C4-2B (cell line): ENCODE measurements at regions not wholly inside any gene's neighbourhood (a gene's known extent, or its start where the extent isn't known, plus 50 kb on each side); places are given as distances from the start of the nearest gene placed in this dataset.
A peak's percentile ranks its signal among the peaks of the same experiment; 100 is the strongest.

Experiments
- H3K27ac ChIP-seq: fragments of 450-650 bp; 2 replicates; pipeline ENCODE4 v1.5.1; 2017
- CTCF ChIP-seq: fragments of 450-650 bp; conservative IDR thresholded peaks from 2 replicates; pipeline ENCODE4 v1.5.1; 2017; ENCODE audit warnings: mild to moderate bottlenecking
- ZFX ChIP-seq: fragments of 450-650 bp; IDR thresholded peaks from 2 replicates; pipeline ENCODE4 v1.6.1; 2017

DNA sequence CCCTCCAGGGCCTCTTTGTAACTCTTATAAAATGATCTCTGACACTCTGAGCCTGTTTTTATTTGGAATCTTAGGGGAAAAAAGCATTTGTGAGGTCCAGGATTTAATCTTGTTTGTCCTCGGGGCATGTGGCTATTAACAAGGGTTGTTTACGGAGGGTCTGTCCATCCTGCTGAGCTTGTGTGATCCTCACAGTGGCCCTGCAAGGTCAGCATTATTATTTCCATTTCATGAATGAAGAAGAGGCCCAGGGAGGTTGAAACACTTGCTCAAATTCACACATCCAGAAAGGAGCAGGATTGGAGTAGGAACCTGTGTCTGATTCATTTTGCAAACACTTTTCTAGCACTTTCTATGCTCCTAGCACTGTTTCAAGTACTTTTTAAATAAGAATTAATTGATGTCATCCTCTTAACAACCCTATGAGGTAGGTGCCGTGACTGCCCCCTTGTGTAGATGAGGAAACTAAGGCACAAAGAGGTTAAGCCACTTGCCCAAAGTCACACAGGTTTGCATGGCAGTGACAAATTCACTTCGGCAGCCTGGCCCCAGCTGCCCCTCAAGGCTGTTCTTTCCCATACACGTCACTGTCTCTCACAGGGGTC is 178.9 kb downstream of the MIS18A start:
- H3K27ac ChIP-seq: no peak overlapping the region
- no peak for TF ChIP-seq ZFX
- TF ChIP-seq CTCF: 0 out of 2 replicates have a peak, but pooled peaks have one; percentile 9

DNA sequence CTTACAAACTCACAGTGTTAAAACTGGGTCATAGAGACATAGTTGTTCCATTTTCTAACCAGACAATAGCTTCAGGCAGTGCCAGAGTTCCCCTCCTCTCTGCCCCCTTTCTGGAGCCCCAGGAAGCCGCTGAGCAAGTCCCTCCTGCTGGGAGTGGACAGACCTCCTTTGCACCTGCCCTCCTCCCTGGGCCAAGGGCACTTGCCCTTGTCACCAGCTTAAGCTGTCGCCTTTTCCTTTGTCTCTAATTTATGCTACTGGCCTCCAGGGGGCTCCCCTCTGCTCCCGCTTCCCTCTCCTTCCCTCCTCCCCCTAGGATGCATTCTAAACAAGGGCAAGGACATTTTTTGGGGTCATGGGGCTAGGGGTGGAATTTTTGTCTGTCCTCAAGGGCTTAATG is 182.4 kb downstream of the MIS18A start:
- H3K27ac ChIP-seq: no peak overlapping the region
- TF ChIP-seq ZFX: no peak
- TF ChIP-seq CTCF: peak; percentile 63

GRCh38 chr21:32094804-32095203 is 184.0 kb downstream of the MIS18A start:
- H3K27ac ChIP-seq: no peak overlapping the region
- TF ChIP-seq ZFX (no peak), CTCF (no peak)

DNA sequence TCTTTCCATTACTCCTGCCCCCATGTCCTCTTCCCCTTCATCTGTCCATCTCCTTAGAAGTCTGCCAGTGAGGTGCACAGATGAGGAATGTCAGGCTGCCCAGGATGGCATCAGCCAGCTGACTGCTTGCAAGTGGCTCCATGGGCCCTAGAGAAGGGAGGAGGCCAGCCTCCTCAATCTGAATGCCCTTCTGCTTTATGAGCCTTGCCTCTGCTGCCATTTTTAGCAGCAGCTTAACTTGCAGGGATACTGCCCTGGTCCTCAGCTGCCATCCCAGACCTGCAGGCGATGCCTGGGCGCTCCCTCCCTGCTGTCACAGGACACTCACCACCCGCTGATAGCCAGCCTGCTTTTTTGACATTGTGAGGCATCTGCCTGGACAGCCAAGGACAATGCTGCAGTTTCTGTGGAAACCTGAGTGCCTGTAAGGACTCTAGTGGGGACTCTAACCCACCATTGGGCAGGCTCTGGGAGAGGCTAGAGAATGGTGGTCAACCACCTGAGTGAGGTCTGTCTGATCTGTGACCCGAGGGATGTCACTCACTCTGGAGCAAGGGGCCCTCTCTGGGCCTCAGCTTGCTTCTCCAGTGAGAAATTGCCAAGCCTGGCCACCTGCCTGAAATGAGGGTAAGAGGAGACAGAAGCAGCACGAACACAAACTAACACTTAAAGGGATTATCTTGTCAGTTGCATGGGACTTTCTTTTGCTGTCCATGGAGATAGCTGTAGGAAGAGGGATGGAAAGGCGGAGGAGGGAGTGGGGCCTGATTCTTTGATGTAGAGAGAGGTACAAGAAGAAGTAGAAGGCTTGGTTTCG is 185.0 kb downstream of the MIS18A start:
- TF ChIP-seq ZFX (no peak), CTCF (no peak)
- H3K27ac ChIP-seq: no peak overlapping the region

DNA sequence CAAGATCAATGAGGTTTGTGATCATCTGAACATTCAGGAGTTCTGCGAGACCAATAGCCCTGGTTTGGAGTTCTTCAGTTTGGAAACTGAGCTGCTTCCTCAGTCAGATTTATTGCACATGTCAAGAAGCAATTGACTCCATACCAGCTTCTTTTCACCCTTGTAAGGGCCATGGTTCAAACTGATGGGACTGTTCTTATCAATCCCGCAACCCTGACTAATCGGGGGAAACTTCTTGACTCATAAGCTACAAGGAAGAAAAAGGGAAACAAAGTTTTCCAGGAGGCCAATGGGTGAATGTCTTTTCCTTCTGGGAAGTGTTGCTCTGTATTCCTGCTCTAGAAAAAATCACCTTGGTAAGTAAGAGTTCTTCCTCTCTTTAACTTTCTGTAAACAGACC is 187.9 kb downstream of the MIS18A start:
- no peak overlapping the region for H3K27ac ChIP-seq
- TF ChIP-seq CTCF (no peak), ZFX (no peak)

- no peak overlapping the region for H3K27ac ChIP-seq
- TF ChIP-seq ZFX (no peak), CTCF (no peak)
These were observed 189.1 kb downstream of the MIS18A start for GRCh38 chr21:32089766-32090165.

GRCh38 chr21:32088471-32088870 is 190.4 kb downstream of the MIS18A start:
- H3K27ac ChIP-seq: no peak overlapping the region
- TF ChIP-seq ZFX (no peak), CTCF (no peak)
